ENCODE measurements at regions not wholly inside any gene's neighbourhood (a gene's known extent, or its start where the extent isn't known, plus 50 kb on each side); places are given as distances from the start of the nearest gene placed in this dataset.

- ChIA-PET CTCF (interaction anchor here (1.0 kb wide), 1 partner anchor 116 kb away, joined by 3 read pairs; no protein-coding TSS in a partner anchor), POLR2A (no interaction called here)
- H3K9me3 ChIP-seq (ENCODE audit: control insufficient read depth, insufficient read depth, low read length), result no peaks in the 10 kb centered on the region; the same call in 1 of the 2 replicates
- no peak overlapping the region for H3K4me3 ChIP-seq (ENCODE audit: low read depth, low read length)
- DNase-seq (ENCODE audit: low read depth, low spot score), result no peak
- H3K27ac ChIP-seq (ENCODE audit: low read depth, low read length), result no peak overlapping the region
- no peak for TF ChIP-seq CTCF (IDR thresholded peaks at IDR 0.05; ENCODE audit: low read depth, low read length)
- no peaks in the 10 kb centered on the region for H3K27me3 ChIP-seq (ENCODE audit: control insufficient read depth, insufficient read depth, low read length)
Measured at GRCh38 chr4:113849771-113850170, 88.2 kb upstream of the CAMK2D start.

GRCh38 chr4:113847710-113848109, 86.2 kb upstream of the CAMK2D start:
- ChIA-PET CTCF (interaction anchor here (1.0 kb wide), 1 partner anchor 13 kb away, joined by 3 read pairs; no protein-coding TSS in a partner anchor), POLR2A (no interaction called here)
- no peak overlapping the region for H3K27ac ChIP-seq (ENCODE audit: low read depth, low read length)

GRCh38 chr4:113846433-113846832, 84.9 kb upstream of the CAMK2D start:
- no peak for DNase-seq (ENCODE audit: low read depth, low spot score)
- ChIA-PET CTCF (no interaction called here), POLR2A (no interaction called here)
- H3K4me3 ChIP-seq (ENCODE audit: low read depth, low read length), result no peak overlapping the region
- no peak for TF ChIP-seq CTCF (IDR thresholded peaks at IDR 0.05; ENCODE audit: low read depth, low read length)
- H3K27me3 ChIP-seq (ENCODE audit: control insufficient read depth, insufficient read depth, low read length), result no peaks in the 10 kb centered on the region
- no peak overlapping the region for H3K27ac ChIP-seq (ENCODE audit: low read depth, low read length)
- H3K9me3 ChIP-seq (ENCODE audit: control insufficient read depth, insufficient read depth, low read length), result no peaks in the 10 kb centered on the region

More at GRCh38 chr4:113847710-113848109, 86.2 kb upstream of the CAMK2D start:
- DNase-seq (ENCODE audit: low read depth, low spot score), result no peak
- Histone ChIP-seq H3K27me3 (ENCODE audit: control insufficient read depth, insufficient read depth, low read length) (no peaks in the 10 kb centered on the region), H3K4me3 (ENCODE audit: low read depth, low read length) (no peak overlapping the region), H3K9me3 (ENCODE audit: control insufficient read depth, insufficient read depth, low read length) (no peaks in the 10 kb centered on the region; the same call in 1 of the 2 replicates)
- TF ChIP-seq CTCF (IDR thresholded peaks at IDR 0.05; ENCODE audit: low read depth, low read length), result no peak

GRCh38 chr4:113845138-113845537, 83.6 kb upstream of the CAMK2D start:
- ChIA-PET CTCF (no interaction called here), POLR2A (no interaction called here)
- H3K27me3 ChIP-seq (ENCODE audit: control insufficient read depth, insufficient read depth, low read length), result no peaks in the 10 kb centered on the region
- no peaks in the 10 kb centered on the region for H3K9me3 ChIP-seq (ENCODE audit: control insufficient read depth, insufficient read depth, low read length)
- no peak for DNase-seq (ENCODE audit: low read depth, low spot score)
- H3K27ac ChIP-seq (ENCODE audit: low read depth, low read length), result no peak overlapping the region
- H3K4me3 ChIP-seq (ENCODE audit: low read depth, low read length), result no peak overlapping the region
- TF ChIP-seq CTCF (IDR thresholded peaks at IDR 0.05; ENCODE audit: low read depth, low read length), result no peak

DNA sequence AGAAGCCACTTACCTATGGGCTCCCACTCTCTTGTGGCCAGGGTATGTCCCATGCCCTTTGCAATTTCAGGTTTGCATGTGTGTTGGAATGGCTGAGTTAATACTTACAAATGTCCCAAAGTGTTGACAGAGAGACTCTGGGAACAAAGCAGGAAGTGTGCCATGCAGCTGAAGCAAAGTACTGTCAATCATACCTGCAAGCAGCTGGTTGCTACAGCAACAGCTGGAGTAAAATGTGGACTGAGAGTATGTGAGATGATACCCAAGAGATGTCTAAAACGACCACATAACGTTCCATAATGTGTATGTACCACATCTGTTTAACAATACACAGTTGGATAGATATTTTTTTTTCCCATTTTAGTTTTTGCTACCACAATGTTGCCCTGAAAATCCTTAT, 82.8 kb upstream of the CAMK2D start:
- H3K4me3 ChIP-seq (ENCODE audit: low read depth, low read length), result no peak overlapping the region
- no peak for TF ChIP-seq CTCF (IDR thresholded peaks at IDR 0.05; ENCODE audit: low read depth, low read length)
- H3K27ac ChIP-seq (ENCODE audit: low read depth, low read length), result no peak overlapping the region
- ChIA-PET POLR2A (no interaction called here), CTCF (no interaction called here)
- no peak for DNase-seq (ENCODE audit: low read depth, low spot score)
- no peaks in the 10 kb centered on the region for H3K9me3 ChIP-seq (ENCODE audit: control insufficient read depth, insufficient read depth, low read length)
- no peaks in the 10 kb centered on the region for H3K27me3 ChIP-seq (ENCODE audit: control insufficient read depth, insufficient read depth, low read length)

Data from AG04450 (cell line).